BE2C (cell line): ENCODE measurements at regions not wholly inside any gene's neighbourhood (a gene's known extent, or its start where the extent isn't known, plus 50 kb on each side); places are given as distances from the start of the nearest gene placed in this dataset.

Experiments
- DNase-seq: peaks from one replicate; pipeline ENCODE4 v3.0.0-alpha.2; 2020
- H3K27me3 ChIP-seq: fragments of 250-450 bp; sonication (Bioruptor Pico); 2 replicates; pipeline ENCODE4 v1.5.1; 2020; ENCODE audit warnings: mild to moderate bottlenecking
- H3K36me3 ChIP-seq: fragments of 250-450 bp; sonication (Bioruptor Pico); 2 replicates; pipeline ENCODE4 v1.5.1; 2020; ENCODE audit warnings: mild to moderate bottlenecking
- H3K4me1 ChIP-seq: fragments of 250-450 bp; sonication (Bioruptor Pico); 2 replicates; pipeline ENCODE4 v1.5.1; 2020
- H3K4me3 ChIP-seq: 2 replicates; pipeline ENCODE4 v1.5.1; 2011; ENCODE audit warnings: low read depth, low read length
- H3K9me3 ChIP-seq: fragments of 250-450 bp; sonication (Bioruptor Pico); 2 replicates; pipeline ENCODE4 v1.5.1; 2020
- TF ChIP-seq, protein P1 (sequence below): IDR thresholded peaks from 2 replicates; pipeline ENCODE4 v1.5.1; 2012; ENCODE audit warnings: mild to moderate bottlenecking, low read depth, low read length

DNA sequence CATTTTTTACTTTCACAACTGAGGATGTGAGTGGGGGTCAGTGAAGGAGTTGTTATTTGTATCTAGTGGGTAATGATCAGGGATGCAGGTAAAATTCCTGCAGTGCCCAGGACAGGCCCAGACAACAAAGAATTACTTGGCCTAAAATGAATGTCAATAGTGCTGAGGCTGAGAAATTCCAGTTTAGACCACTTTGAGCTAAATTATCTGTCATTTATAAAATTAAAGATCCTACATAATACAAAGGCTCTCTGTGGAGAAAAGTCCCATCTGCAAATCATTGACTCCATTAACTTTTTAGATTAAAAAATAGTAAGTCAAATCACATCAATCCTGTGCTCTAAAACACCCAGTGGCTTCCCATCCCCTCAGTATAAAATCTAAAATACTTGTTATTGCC is 130.7 kb upstream of the COL11A1 start:
- Histone ChIP-seq H3K9me3 (no peaks in the 10 kb centered on the region), H3K4me3 (no peak overlapping the region), H3K4me1 (no peaks in the 10 kb centered on the region), H3K27me3 (no peaks in the 10 kb centered on the region), H3K36me3 (no peaks in the 10 kb centered on the region)
- TF ChIP-seq, protein P1, sequence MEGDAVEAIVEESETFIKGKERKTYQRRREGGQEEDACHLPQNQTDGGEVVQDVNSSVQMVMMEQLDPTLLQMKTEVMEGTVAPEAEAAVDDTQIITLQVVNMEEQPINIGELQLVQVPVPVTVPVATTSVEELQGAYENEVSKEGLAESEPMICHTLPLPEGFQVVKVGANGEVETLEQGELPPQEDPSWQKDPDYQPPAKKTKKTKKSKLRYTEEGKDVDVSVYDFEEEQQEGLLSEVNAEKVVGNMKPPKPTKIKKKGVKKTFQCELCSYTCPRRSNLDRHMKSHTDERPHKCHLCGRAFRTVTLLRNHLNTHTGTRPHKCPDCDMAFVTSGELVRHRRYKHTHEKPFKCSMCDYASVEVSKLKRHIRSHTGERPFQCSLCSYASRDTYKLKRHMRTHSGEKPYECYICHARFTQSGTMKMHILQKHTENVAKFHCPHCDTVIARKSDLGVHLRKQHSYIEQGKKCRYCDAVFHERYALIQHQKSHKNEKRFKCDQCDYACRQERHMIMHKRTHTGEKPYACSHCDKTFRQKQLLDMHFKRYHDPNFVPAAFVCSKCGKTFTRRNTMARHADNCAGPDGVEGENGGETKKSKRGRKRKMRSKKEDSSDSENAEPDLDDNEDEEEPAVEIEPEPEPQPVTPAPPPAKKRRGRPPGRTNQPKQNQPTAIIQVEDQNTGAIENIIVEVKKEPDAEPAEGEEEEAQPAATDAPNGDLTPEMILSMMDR: no peak
- DNase-seq: no peak

DNA sequence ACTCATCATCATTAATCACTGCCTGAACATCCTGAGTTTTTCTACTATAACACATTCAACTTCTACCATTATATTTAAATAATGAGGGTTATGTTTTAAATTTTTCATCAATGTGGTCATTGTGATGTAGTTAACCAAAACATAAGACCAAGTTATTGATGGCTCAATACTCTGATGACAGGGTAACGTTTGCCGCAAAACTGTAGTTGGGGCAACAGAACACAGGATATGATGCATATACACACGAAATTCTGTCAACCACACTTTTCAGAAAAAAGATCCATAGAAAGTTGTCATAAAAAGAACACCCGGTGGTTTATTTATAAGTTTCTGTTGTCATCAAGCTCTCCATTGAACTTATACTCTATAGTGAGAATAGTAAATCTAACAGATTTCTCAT is 121.7 kb upstream of the COL11A1 start:
- Histone ChIP-seq H3K27me3 (no peaks in the 10 kb centered on the region), H3K9me3 (no peaks in the 10 kb centered on the region)
- DNase-seq: no peak

DNA sequence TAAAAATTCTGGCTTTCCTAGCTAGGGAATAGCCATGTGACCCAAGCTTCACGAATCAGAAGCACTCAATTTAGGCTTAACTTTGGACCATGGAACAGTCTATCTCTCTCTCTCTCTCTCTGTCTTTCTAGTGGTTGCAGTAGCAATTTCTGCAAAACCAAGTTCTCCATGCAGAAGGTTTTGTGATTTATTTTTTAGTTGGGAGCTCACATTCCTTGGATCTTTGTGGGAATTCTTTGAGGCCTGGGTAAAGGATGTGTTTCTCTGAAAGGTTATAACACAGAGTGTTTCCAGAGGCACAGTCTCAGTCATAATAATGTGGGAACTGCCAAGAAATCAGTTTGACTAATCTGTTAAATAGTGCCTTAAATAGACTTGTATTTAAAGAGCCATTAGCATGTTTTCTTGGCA is 112.3 kb upstream of the COL11A1 start:
- H3K4me3 ChIP-seq: no peak overlapping the region
- TF ChIP-seq, protein P1: no peak
- no peaks in the 10 kb centered on the region for H3K36me3 ChIP-seq
- DNase-seq: no peak
- no peaks in the 10 kb centered on the region for H3K27me3 ChIP-seq
- H3K4me1 ChIP-seq: no peaks in the 10 kb centered on the region
- H3K9me3 ChIP-seq: no peaks in the 10 kb centered on the region

More for the DNA sequence above, 121.7 kb upstream of the COL11A1 start:
- Histone ChIP-seq H3K4me3 (no peak overlapping the region), H3K4me1 (no peaks in the 10 kb centered on the region), H3K36me3 (no peaks in the 10 kb centered on the region)
- TF ChIP-seq, protein P1: no peak

DNA sequence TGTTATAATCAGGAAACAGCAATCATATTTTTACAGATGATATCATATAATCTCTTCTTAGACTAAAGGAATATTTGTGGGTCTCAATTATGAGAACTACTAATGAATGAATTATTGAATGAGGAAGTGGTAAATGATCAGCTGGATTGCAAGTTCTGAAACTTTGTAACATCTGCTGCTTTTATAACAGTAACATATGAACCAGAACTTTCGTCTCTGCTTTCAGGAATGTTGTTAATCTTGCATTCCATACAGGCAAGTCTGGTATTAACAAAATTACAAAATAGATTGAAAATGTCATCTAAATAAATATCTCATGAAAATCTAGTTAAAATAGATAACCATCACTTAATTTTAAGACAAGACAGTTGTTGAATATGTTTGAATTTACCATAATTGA is 110.5 kb upstream of the COL11A1 start:
- no peaks in the 10 kb centered on the region for H3K36me3 ChIP-seq
- no peaks in the 10 kb centered on the region for H3K4me1 ChIP-seq
- no peaks in the 10 kb centered on the region for H3K27me3 ChIP-seq
- no peak overlapping the region for H3K4me3 ChIP-seq
- no peaks in the 10 kb centered on the region for H3K9me3 ChIP-seq
- DNase-seq: no peak
- TF ChIP-seq, protein P1: no peak

DNA sequence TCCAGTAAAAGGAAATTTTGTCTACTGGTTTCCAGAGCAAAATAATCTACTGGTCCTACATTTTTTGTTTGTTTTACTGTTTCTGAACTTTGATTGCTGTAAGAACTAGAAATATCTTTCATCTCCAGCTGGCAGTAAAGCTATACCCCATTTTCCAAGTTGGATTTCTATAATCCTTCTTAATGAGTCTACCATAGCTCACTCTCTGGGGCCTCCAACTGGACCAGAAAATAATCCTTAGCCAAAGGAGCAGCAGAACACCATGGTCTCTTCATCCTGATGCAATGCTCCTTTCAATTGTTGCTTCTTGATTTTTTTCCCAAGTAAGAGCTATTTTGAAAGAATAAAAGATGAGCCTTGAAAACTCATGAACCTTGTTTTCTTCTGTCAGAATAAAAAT is 110.0 kb upstream of the COL11A1 start:
- no peak for DNase-seq
- TF ChIP-seq, protein P1: no peak
- H3K9me3 ChIP-seq: no peaks in the 10 kb centered on the region
- no peaks in the 10 kb centered on the region for H3K27me3 ChIP-seq
- H3K4me3 ChIP-seq: no peak overlapping the region
- no peaks in the 10 kb centered on the region for H3K4me1 ChIP-seq
- H3K36me3 ChIP-seq: no peaks in the 10 kb centered on the region

DNA sequence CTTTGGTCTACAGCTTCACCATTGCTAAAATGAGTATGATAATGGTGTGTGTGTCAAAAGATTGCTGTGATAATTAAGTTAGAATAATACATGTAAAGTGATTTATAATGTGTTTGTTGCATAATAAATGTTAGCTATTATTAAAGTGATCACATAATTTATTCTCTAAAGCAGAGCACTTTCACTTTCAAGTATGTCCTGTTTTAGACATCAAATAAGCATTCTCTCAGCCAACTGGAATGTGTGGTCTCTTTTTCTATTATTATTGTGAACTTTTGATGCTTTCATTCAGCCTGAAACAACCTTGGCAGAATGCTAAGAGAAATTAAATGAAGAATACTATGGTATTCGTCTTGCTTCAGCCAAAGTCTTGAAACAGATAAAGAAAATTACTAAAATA is 102.8 kb upstream of the COL11A1 start:
- Histone ChIP-seq H3K4me3 (no peak overlapping the region), H3K36me3 (no peaks in the 10 kb centered on the region), H3K4me1 (peaks cover 7% of the 10 kb centered on the region; the same call in 1 of the 2 replicates), H3K9me3 (no peaks in the 10 kb centered on the region), H3K27me3 (no peaks in the 10 kb centered on the region)
- no peak for DNase-seq
- TF ChIP-seq, protein P1: no peak
